MM.1S (cell line): ENCODE measurements at regions not wholly inside any gene's neighbourhood (a gene's known extent, or its start where the extent isn't known, plus 50 kb on each side); places are given as distances from the start of the nearest gene placed in this dataset.

Source experiments
- DNase-seq: peaks from one replicate; pipeline ENCODE4 v3.0.0-alpha.2; 2015
- H2AFZ ChIP-seq: fragments of 300-600 bp; sonication (generic); 2 replicates; pipeline ENCODE4 v1.6.0; 2016; ENCODE audit warnings: antibody characterized with exemption, low read length
- H3F3A ChIP-seq: fragments of 300-600 bp; sonication (generic); 2 replicates; pipeline ENCODE4 v1.6.1; 2016; ENCODE audit warnings: mild to moderate bottlenecking, antibody characterized with exemption, low read length, moderate library complexity, mixed read lengths; ENCODE audit not compliant: insufficient read depth
- H3K27ac ChIP-seq: fragments of 300-600 bp; sonication (generic); 2 replicates; pipeline ENCODE4 v1.5.1; 2016; ENCODE audit warnings: mild to moderate bottlenecking, low read length
- H3K27me3 ChIP-seq: fragments of 300-600 bp; sonication (generic); replicated peaks from 2 replicates; pipeline ENCODE4 v1.6.0; 2016; ENCODE audit warnings: low read length; ENCODE audit not compliant: insufficient read depth
- H3K36me3 ChIP-seq: fragments of 300-600 bp; sonication (generic); replicated peaks from 2 replicates; pipeline ENCODE4 v1.6.1; 2016; ENCODE audit warnings: mild to moderate bottlenecking, low read length, mixed read lengths; ENCODE audit not compliant: insufficient read depth
- H3K4me1 ChIP-seq: fragments of 300-600 bp; sonication (generic); 2 replicates; pipeline ENCODE4 v1.6.1; 2016; ENCODE audit warnings: low read length, mixed read lengths
- H3K4me2 ChIP-seq: fragments of 300-600 bp; sonication (generic); 2 replicates; pipeline ENCODE4 v1.6.0; 2016; ENCODE audit warnings: low read depth, low read length
- H3K4me3 ChIP-seq: fragments of 300-600 bp; sonication (generic); 2 replicates; pipeline ENCODE4 v1.5.1; 2016; ENCODE audit warnings: low read length, mixed read lengths
- H3K79me2 ChIP-seq: fragments of 300-600 bp; sonication (generic); 2 replicates; pipeline ENCODE4 v1.6.1; 2016; ENCODE audit warnings: mixed run types, low read length, mixed read lengths
- H3K9ac ChIP-seq: fragments of 300-600 bp; sonication (generic); 2 replicates; pipeline ENCODE4 v1.6.1; 2016; ENCODE audit warnings: low read length, mixed read lengths
- H3K9me2 ChIP-seq: fragments of 300-600 bp; sonication (generic); replicated peaks from 2 replicates; pipeline ENCODE4 v1.6.1; 2016; ENCODE audit warnings: mild to moderate bottlenecking, low read length, mixed read lengths; ENCODE audit not compliant: insufficient read depth
- H3K9me3 ChIP-seq: fragments of 300-600 bp; sonication (generic); replicated peaks from 2 replicates; pipeline ENCODE4 v1.6.1; 2016; ENCODE audit warnings: mild to moderate bottlenecking, low read length, mixed read lengths; ENCODE audit not compliant: insufficient read depth
- H4K20me1 ChIP-seq: fragments of 300-600 bp; sonication (generic); 2 replicates; pipeline ENCODE4 v1.6.1; 2016; ENCODE audit warnings: mild to moderate bottlenecking, low read length, moderate library complexity, mixed read lengths; ENCODE audit not compliant: insufficient read depth
- CTCF ChIP-seq: fragments of 300-600 bp; sonication (generic); IDR thresholded peaks from 2 replicates; pipeline ENCODE4 v1.5.1; 2016; ENCODE audit warnings: antibody characterized with exemption, low read length, mixed read lengths
- EZH2 ChIP-seq: fragments of 300-600 bp; sonication (generic); optimal IDR thresholded peaks from 2 replicates; pipeline ENCODE3; 2017; ENCODE audit warnings: low read depth, mild to moderate bottlenecking, antibody characterized with exemption, low read length, mixed read lengths
- EZH2phosphoT487 ChIP-seq: fragments of 300-600 bp; sonication (generic); IDR thresholded peaks from 2 replicates; pipeline ENCODE4 v1.6.1; 2018; ENCODE audit warnings: antibody characterized with exemption, low read length

GRCh38 chr6:56802584-56802983, 152.3 kb upstream of the BEND6 start:
- H3K27me3 ChIP-seq, result no peaks in the 10 kb centered on the region
- no peak for DNase-seq
- TF ChIP-seq CTCF (no peak), EZH2 (no peak), EZH2phosphoT487 (no peak)
- H3K4me3 ChIP-seq, result no peak overlapping the region
- H3K9ac ChIP-seq, result no peak overlapping the region
- no peaks in the 10 kb centered on the region for H3K9me2 ChIP-seq
- peaks cover 67% of the 10 kb centered on the region for H3K79me2 ChIP-seq
- H3K4me2 ChIP-seq, result no peak overlapping the region
- H4K20me1 ChIP-seq, result no peaks in the 10 kb centered on the region
- no peaks in the 10 kb centered on the region for H3F3A ChIP-seq
- H2AFZ ChIP-seq, result no peak overlapping the region
- peaks cover 5% of the 10 kb centered on the region for H3K4me1 ChIP-seq
- H3K9me3 ChIP-seq, result no peaks in the 10 kb centered on the region
- H3K27ac ChIP-seq, result no peak overlapping the region
- no peaks in the 10 kb centered on the region for H3K36me3 ChIP-seq

GRCh38 chr6:56799989-56800388, 154.9 kb upstream of the BEND6 start:
- H3K4me2 ChIP-seq, result no peak overlapping the region
- H3K9me2 ChIP-seq, result no peaks in the 10 kb centered on the region
- no peaks in the 10 kb centered on the region for H3F3A ChIP-seq
- H3K79me2 ChIP-seq, result peaks cover 61% of the 10 kb centered on the region
- peaks cover 2% of the 10 kb centered on the region; the same call in 1 of the 2 replicates for H3K4me1 ChIP-seq
- no peak overlapping the region for H2AFZ ChIP-seq
- H3K4me3 ChIP-seq, result no peak overlapping the region
- H3K9ac ChIP-seq, result no peak overlapping the region
- H4K20me1 ChIP-seq, result no peaks in the 10 kb centered on the region
- no peaks in the 10 kb centered on the region for H3K27me3 ChIP-seq
- no peak for DNase-seq
- H3K27ac ChIP-seq, result no peak overlapping the region
- H3K36me3 ChIP-seq, result no peaks in the 10 kb centered on the region
- TF ChIP-seq EZH2 (no peak), EZH2phosphoT487 (no peak), CTCF (no peak)
- H3K9me3 ChIP-seq, result no peaks in the 10 kb centered on the region

GRCh38 chr6:56798163-56798562, 155.5 kb upstream of the DST start:
- H3K9ac ChIP-seq, result no peak overlapping the region
- H3K9me3 ChIP-seq, result no peaks in the 10 kb centered on the region
- H3F3A ChIP-seq, result no peaks in the 10 kb centered on the region
- TF ChIP-seq EZH2phosphoT487 (no peak), EZH2 (no peak), CTCF (no peak)
- no peak overlapping the region for H3K27ac ChIP-seq
- no peaks in the 10 kb centered on the region for H3K36me3 ChIP-seq
- H3K4me2 ChIP-seq, result no peak overlapping the region
- H2AFZ ChIP-seq, result no peak overlapping the region
- H3K79me2 ChIP-seq, result peaks cover 62% of the 10 kb centered on the region
- no peak for DNase-seq
- no peaks in the 10 kb centered on the region for H4K20me1 ChIP-seq
- H3K4me1 ChIP-seq, result peaks cover 19% of the 10 kb centered on the region
- no peaks in the 10 kb centered on the region for H3K27me3 ChIP-seq
- no peaks in the 10 kb centered on the region for H3K9me2 ChIP-seq
- H3K4me3 ChIP-seq, result no peak overlapping the region

GRCh38 chr6:56796196-56796532, 153.5 kb upstream of the DST start:
- Histone ChIP-seq H3F3A (no peaks in the 10 kb centered on the region), H3K4me2 (no peak overlapping the region), H4K20me1 (no peaks in the 10 kb centered on the region), H3K27ac (no peak overlapping the region), H3K9me3 (no peaks in the 10 kb centered on the region), H3K79me2 (peaks cover 71% of the 10 kb centered on the region), H3K9ac (no peak overlapping the region), H2AFZ (no peak overlapping the region), H3K36me3 (no peaks in the 10 kb centered on the region), H3K9me2 (no peaks in the 10 kb centered on the region), H3K4me1 (peaks cover 21% of the 10 kb centered on the region), H3K4me3 (no peak overlapping the region), H3K27me3 (no peaks in the 10 kb centered on the region)
- TF ChIP-seq CTCF (no peak), EZH2phosphoT487 (no peak), EZH2 (no peak)
- no peak for DNase-seq
